ENCODE measurements at regions not wholly inside any gene's neighbourhood (a gene's known extent, or its start where the extent isn't known, plus 50 kb on each side); places are given as distances from the start of the nearest gene placed in this dataset.

- TF ChIP-seq CTCF (IDR thresholded peaks at IDR 0.05; ENCODE audit: insufficient read depth in 1 of 2, low read depth in 1 of 2, low read length in 1 of 2, severe bottlenecking in 1 of 2, unreplicated experiment in 1 of 2) = no peak
- H3K27ac Mint-ChIP-seq (ENCODE audit: unreplicated experiment) = peak overlapping the region; percentile 77
- CTCF ChIA-PET = no interaction called here
Observed at GRCh38 chr3:177824841-177825240, 627.6 kb upstream of the TBL1XR1 start.

GRCh38 chr3:177826253-177826652 lies 629.0 kb upstream of the TBL1XR1 start:
- H3K9me3 ChIP-seq = no peaks in the 10 kb centered on the region
- no TSS peak for BruUV-seq (replicated peaks)
- Mint-ChIP-seq H3K27me3 (ENCODE audit: insufficient read depth, unreplicated experiment) (no peaks in the 10 kb centered on the region), H3K27ac (ENCODE audit: unreplicated experiment) (no peak overlapping the region), H3K36me3 (ENCODE audit: insufficient read depth, unreplicated experiment) (no peaks in the 10 kb centered on the region), H3K4me1 (ENCODE audit: low read depth, unreplicated experiment) (peaks cover 28% of the 10 kb centered on the region), H3K9me3 (ENCODE audit: unreplicated experiment) (no peaks in the 10 kb centered on the region), H3K4me3 (ENCODE audit: unreplicated experiment) (no peak overlapping the region)
- ChIA-PET CTCF (no interaction called here), POLR2A (no interaction called here)
- H3K27me3 ChIP-seq (replicated peaks; ENCODE audit: control insufficient read depth, insufficient read depth, low read length) = no peaks in the 10 kb centered on the region
- H3K4me3 ChIP-seq (ENCODE audit: low read depth, low read length) = no peak overlapping the region
- peaks cover 38% of the 10 kb centered on the region for H3K4me1 ChIP-seq
- DNase-seq = no peak
- TF ChIP-seq CTCF (IDR thresholded peaks at IDR 0.05; ENCODE audit: insufficient read depth in 1 of 2, low read depth in 1 of 2, low read length in 1 of 2, severe bottlenecking in 1 of 2, unreplicated experiment in 1 of 2) = no peak
- intact Hi-C loops (cut with micrococcal nuclease; ENCODE audit: unreplicated experiment) = loop anchor here (10.0 kb wide), 1 partner anchor 559 kb away; no protein-coding TSS in a partner anchor
- H3K36me3 ChIP-seq (ENCODE audit: control insufficient read depth, insufficient read depth, low read length) = no peaks in the 10 kb centered on the region

More at GRCh38 chr3:177824841-177825240, 627.6 kb upstream of the TBL1XR1 start:
- DNase-seq = no peak
- H3K27me3 ChIP-seq (replicated peaks; ENCODE audit: control insufficient read depth, insufficient read depth, low read length) = no peaks in the 10 kb centered on the region
- H3K4me3 ChIP-seq (ENCODE audit: low read depth, low read length) = no peak overlapping the region
- Mint-ChIP-seq H3K4me1 (ENCODE audit: low read depth, unreplicated experiment) (peaks cover 24% of the 10 kb centered on the region), H3K9me3 (ENCODE audit: unreplicated experiment) (no peaks in the 10 kb centered on the region), H3K36me3 (ENCODE audit: insufficient read depth, unreplicated experiment) (no peaks in the 10 kb centered on the region), H3K27me3 (ENCODE audit: insufficient read depth, unreplicated experiment) (no peaks in the 10 kb centered on the region), H3K4me3 (ENCODE audit: unreplicated experiment) (no peak overlapping the region)
- H3K9me3 ChIP-seq = no peaks in the 10 kb centered on the region
- POLR2A ChIA-PET = interaction anchor here (0.6 kb wide), 1 partner anchor 100 kb away, joined by 3 read pairs; no protein-coding TSS in a partner anchor
- intact Hi-C loops (cut with micrococcal nuclease; ENCODE audit: unreplicated experiment) = loop anchor here (1.0 to 10.0 kb wide), 3 partner anchors 28 to 560 kb away; no protein-coding TSS in a partner anchor
- peaks cover 38% of the 10 kb centered on the region for H3K4me1 ChIP-seq
- BruUV-seq (replicated peaks) = no TSS peak
- no peaks in the 10 kb centered on the region for H3K36me3 ChIP-seq (ENCODE audit: control insufficient read depth, insufficient read depth, low read length)

GRCh38 chr3:177827511-177828207 lies 630.4 kb upstream of the TBL1XR1 start:
- no peaks in the 10 kb centered on the region for H3K27me3 Mint-ChIP-seq (ENCODE audit: insufficient read depth, unreplicated experiment)
- DNase-seq = peak; percentile 38 to 46
- Histone ChIP-seq H3K27me3 (replicated peaks; ENCODE audit: control insufficient read depth, insufficient read depth, low read length) (no peaks in the 10 kb centered on the region), H3K4me3 (ENCODE audit: low read depth, low read length) (no peak overlapping the region), H3K9me3 (no peaks in the 10 kb centered on the region), H3K4me1 (peaks cover 38% of the 10 kb centered on the region), H3K36me3 (ENCODE audit: control insufficient read depth, insufficient read depth, low read length) (no peaks in the 10 kb centered on the region)
- CTCF ChIA-PET = interaction anchor here (0.6 kb wide), 1 partner anchor 205 kb away, joined by 4 read pairs; no protein-coding TSS in a partner anchor
- peak overlapping the region; percentile 55 for H3K4me3 Mint-ChIP-seq (ENCODE audit: unreplicated experiment)
- no peaks in the 10 kb centered on the region for H3K36me3 Mint-ChIP-seq (ENCODE audit: insufficient read depth, unreplicated experiment)
- intact Hi-C loops (cut with micrococcal nuclease; ENCODE audit: unreplicated experiment) = loop anchor here (10.0 kb wide), 1 partner anchor 557 kb away; no protein-coding TSS in a partner anchor
- H3K27ac Mint-ChIP-seq (ENCODE audit: unreplicated experiment) = peak overlapping the region; percentile 88
- no peak for TF ChIP-seq CTCF (IDR thresholded peaks at IDR 0.05; ENCODE audit: insufficient read depth in 1 of 2, low read depth in 1 of 2, low read length in 1 of 2, severe bottlenecking in 1 of 2, unreplicated experiment in 1 of 2)
- no peaks in the 10 kb centered on the region for H3K9me3 Mint-ChIP-seq (ENCODE audit: unreplicated experiment)
- peaks cover 36% of the 10 kb centered on the region for H3K4me1 Mint-ChIP-seq (ENCODE audit: low read depth, unreplicated experiment)
- POLR2A ChIA-PET = no interaction called here
- BruUV-seq (replicated peaks) = no TSS peak

All from Caco-2 (cell line).